ENCODE measurements at regions not wholly inside any gene's neighbourhood (a gene's known extent, or its start where the extent isn't known, plus 50 kb on each side); places are given as distances from the start of the nearest gene placed in this dataset.

GRCh38 chr22:27455526-27455925 is 346.0 kb downstream of the MN1 start:
- no peaks in the 10 kb centered on the region for H4K20me1 ChIP-seq (ENCODE audit: control insufficient read depth, extremely low read depth, insufficient read depth, low read length)
- no peak overlapping the region for H2AFZ ChIP-seq (ENCODE audit: control insufficient read depth, low read length)
- H3K9me3 ChIP-seq (ENCODE audit: control insufficient read depth, low read depth, low read length), result no peaks in the 10 kb centered on the region
- no peak overlapping the region for H3K9ac ChIP-seq (ENCODE audit: control insufficient read depth, extremely low read depth, insufficient read depth, low read length)
- TF ChIP-seq EZH2 (IDR thresholded peaks at IDR 0.05; ENCODE audit: low read length), result no peak
- no peak for TF ChIP-seq CTCF (optimal IDR thresholded peaks at IDR 0.05 in 1 of 3, IDR thresholded peaks at IDR 0.05 in 1 of 3, conservative IDR thresholded peaks at IDR 0.05 in 1 of 3; ENCODE audit: extremely low read depth in 1 of 3, insufficient read depth in 2 of 3, low read length in 3 of 3)
- dilution Hi-C loops (cut with MboI; ENCODE audit: extremely low pct_ligation_motif_present, low sequenced_read_pairs), result no loop called here
- no peaks in the 10 kb centered on the region for H3K36me3 ChIP-seq (ENCODE audit: control insufficient read depth in 2 of 2, extremely low read depth in 1 of 2, insufficient read depth in 2 of 2, low read length in 2 of 2)
- FAIRE-seq (no peak), DNase-seq (ENCODE audit: low read depth, low spot score) (no peak)
- H3K79me2 ChIP-seq (ENCODE audit: control insufficient read depth, insufficient read depth, low read length), result no peaks in the 10 kb centered on the region
- no peaks in the 10 kb centered on the region for H3K27me3 ChIP-seq (ENCODE audit: control insufficient read depth, extremely low read depth, insufficient read depth, low read length)
- H3K27ac ChIP-seq (ENCODE audit: control insufficient read depth, insufficient read depth, low read length), result no peak overlapping the region
- peaks cover 32% of the 10 kb centered on the region for H3K4me1 ChIP-seq (ENCODE audit: control insufficient read depth, extremely low read depth, insufficient read depth, low read length)
- no peak overlapping the region for H3K4me2 ChIP-seq (ENCODE audit: control insufficient read depth, extremely low read depth, insufficient read depth, low read depth, low read length)
- H3K4me3 ChIP-seq (ENCODE audit: control insufficient read depth in 2 of 3, extremely low read depth in 1 of 3, insufficient read depth in 2 of 3, low read depth in 1 of 3, low read length in 3 of 3), result no peak overlapping the region
- no peaks in the 10 kb centered on the region for H3K9me1 ChIP-seq (ENCODE audit: control insufficient read depth, extremely low read depth, insufficient read depth, low read length)

GRCh38 chr22:27456696-27457503 is 344.7 kb downstream of the MN1 start:
- Histone ChIP-seq H3K9me1 (ENCODE audit: control insufficient read depth, extremely low read depth, insufficient read depth, low read length) (no peaks in the 10 kb centered on the region), H3K4me2 (ENCODE audit: control insufficient read depth, extremely low read depth, insufficient read depth, low read depth, low read length) (peak overlapping the region; percentile 49), H4K20me1 (ENCODE audit: control insufficient read depth, extremely low read depth, insufficient read depth, low read length) (no peaks in the 10 kb centered on the region), H3K27me3 (ENCODE audit: control insufficient read depth, extremely low read depth, insufficient read depth, low read length) (no peaks in the 10 kb centered on the region), H2AFZ (ENCODE audit: control insufficient read depth, low read length) (peak overlapping the region; percentile 4), H3K9ac (ENCODE audit: control insufficient read depth, extremely low read depth, insufficient read depth, low read length) (peak overlapping the region; percentile 46), H3K4me3 (ENCODE audit: control insufficient read depth in 2 of 3, extremely low read depth in 1 of 3, insufficient read depth in 2 of 3, low read depth in 1 of 3, low read length in 3 of 3) (no peak overlapping the region), H3K4me1 (ENCODE audit: control insufficient read depth, extremely low read depth, insufficient read depth, low read length) (peaks cover 45% of the 10 kb centered on the region), H3K27ac (ENCODE audit: control insufficient read depth, insufficient read depth, low read length) (peak overlapping the region; percentile 83), H3K9me3 (ENCODE audit: control insufficient read depth, low read depth, low read length) (no peaks in the 10 kb centered on the region), H3K36me3 (ENCODE audit: control insufficient read depth in 2 of 2, extremely low read depth in 1 of 2, insufficient read depth in 2 of 2, low read length in 2 of 2) (no peaks in the 10 kb centered on the region), H3K79me2 (ENCODE audit: control insufficient read depth, insufficient read depth, low read length) (no peaks in the 10 kb centered on the region)
- no peak for DNase-seq (ENCODE audit: low read depth, low spot score)
- dilution Hi-C loops (cut with MboI; ENCODE audit: extremely low pct_ligation_motif_present, low sequenced_read_pairs), result no loop called here
- TF ChIP-seq CTCF (optimal IDR thresholded peaks at IDR 0.05 in 1 of 3, IDR thresholded peaks at IDR 0.05 in 1 of 3, conservative IDR thresholded peaks at IDR 0.05 in 1 of 3; ENCODE audit: extremely low read depth in 1 of 3, insufficient read depth in 2 of 3, low read length in 3 of 3) (no peak), EZH2 (IDR thresholded peaks at IDR 0.05; ENCODE audit: low read length) (no peak)
- FAIRE-seq, result peak; percentile 94

Data from keratinocyte (primary cell).